DMS79 (cell line): ENCODE measurements at regions not wholly inside any gene's neighbourhood (a gene's known extent, or its start where the extent isn't known, plus 50 kb on each side); places are given as distances from the start of the nearest gene placed in this dataset.
"Not testable (repeated sequence)": the region's sequence is repeated elsewhere in the genome, so short reads cannot be mapped to it uniquely, and the experiment has no call there.

Experiments used
- DNase-seq: peaks from one replicate; lab custom pipeline; 2025; lab: John Stamatoyannopoulos, UW

DNA sequence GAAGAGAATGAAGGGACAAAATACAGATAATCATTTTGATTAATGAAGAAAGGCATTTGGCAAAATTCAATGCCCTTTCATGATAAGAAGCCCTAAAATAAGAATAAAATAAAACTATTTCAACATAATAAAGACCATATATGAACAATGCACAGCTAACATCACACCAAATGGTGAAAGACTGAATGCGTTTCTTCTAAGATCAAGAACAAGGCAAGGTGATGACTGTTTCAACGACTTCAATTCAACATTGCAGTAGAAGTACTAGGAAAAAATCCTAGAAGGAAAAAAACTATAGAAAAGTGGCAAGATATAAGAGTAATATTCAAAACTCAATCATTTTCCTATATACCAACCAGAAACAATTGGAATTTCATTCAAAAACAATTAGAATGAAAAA lies 280.1 kb upstream of the GRM7 start:
- DNase-seq = no peak

DNA sequence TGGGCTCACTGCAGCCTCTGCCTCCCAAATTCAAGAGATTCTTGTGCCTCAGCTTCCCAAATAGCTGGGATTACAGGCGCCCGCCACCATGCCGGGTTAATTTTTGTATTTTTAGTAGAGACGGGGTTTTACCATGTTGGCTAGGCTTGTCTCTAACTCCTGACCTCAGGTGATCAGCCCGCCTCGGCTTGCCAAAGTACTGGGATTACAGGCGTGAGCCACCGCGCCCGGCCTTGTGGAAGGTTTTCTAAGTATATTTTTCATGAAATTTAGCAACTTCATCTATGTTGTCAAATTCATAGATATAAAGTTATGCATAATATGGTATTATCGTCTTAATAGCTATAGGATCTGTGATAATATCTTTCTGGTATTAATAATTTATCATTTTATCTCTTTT lies 275.6 kb upstream of the GRM7 start:
- DNase-seq = no peak

GRCh38 chr3:6600237-6600636 lies 260.7 kb upstream of the GRM7 start:
- no peak for DNase-seq

DNA sequence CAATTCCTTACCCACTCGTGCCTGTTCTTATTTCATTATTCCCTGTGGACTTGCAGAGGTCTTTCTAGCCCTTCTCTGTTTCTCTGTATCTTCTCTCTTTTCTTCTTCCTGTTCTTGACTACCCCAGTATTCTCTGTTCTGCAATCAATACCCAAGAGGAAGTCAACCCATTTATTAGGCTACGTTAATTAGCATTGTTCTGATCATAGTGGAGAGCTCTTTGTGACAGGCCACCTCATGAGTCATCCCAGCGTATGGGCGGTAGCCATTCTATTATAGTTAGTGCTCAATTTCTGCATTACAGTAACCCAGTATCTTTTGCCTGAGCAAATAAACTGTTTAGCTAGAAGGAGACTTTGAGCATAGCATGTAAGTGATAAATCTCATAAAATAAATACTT lies 259.5 kb upstream of the GRM7 start:
- no peak for DNase-seq

DNA sequence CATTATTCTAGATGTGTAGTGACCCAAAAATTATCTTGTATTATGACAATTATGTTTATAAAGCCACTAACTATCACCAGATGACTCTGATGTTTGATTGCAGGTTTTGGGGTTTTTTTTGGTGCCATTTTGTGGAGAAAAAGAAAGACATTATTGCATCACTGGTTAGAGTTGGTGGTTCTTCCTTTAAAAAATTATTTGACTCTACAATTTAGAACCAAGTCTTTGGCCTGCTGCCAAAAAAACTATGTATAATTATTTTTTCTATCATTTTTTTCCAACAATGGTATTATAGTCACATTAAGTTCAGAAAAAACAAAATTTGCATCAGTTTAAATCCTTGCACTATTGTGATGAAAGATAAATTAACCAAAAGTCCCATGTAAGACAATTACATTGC lies 258.6 kb upstream of the GRM7 start:
- no peak for DNase-seq

DNA sequence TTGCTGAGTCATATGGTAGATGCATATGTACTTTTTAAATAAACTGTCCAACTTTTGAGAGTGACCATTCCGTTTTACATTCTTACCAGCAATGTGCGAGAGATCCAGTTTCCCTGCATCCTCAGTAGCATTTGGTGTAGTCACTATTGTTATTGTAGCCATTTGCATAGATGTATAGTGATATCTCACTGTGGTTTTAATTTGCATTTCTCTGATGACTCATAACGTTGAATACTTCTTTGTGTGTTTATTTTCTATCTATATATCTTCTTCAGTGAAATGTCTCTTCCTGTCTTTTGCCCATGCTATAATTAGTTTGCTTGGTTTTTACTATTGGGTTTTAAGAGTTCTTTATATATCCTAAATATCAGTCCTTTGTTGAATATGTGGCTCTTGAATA lies 255.7 kb upstream of the GRM7 start:
- DNase-seq = no peak

DNA sequence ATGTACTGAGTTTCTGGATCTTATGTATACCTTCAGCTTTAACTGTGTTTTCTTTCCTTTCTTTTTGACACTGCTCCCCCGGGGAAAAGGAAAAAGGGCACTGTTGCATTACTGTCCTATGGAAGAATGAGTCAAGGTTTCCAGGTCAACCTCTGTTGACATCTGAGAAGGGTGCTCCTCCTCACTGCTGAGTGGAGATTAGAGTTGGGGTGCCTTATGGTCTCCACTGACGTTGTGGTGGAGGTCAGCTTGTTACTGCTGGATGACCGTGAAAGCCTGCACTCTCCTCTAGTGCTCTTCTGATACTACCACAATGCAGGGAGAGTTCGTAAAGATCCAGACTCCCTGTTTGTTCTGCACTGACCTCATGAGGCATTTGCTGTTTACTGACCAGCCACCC lies 252.1 kb upstream of the GRM7 start:
- DNase-seq = no peak

- DNase-seq = no peak
These were observed 248.8 kb upstream of the GRM7 start for GRCh38 chr3:6612034-6612616.

DNA sequence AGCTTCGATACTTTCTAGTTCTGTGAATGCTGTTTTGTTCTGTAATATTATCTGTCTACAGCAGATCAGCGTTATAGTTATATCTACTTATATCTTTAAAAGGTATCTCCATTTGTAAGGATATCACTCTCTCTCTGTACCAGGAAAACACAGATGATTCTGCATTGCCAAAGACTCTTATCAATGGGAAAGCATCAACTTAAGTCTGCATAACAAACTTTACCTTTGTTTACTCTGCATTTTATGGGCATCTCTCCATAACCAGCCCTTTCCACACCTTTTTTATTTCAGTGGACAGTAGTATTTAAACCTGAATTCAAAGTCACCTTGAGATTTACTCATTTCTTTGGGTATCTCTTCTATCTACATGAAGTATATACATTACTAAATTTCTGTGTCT lies 238.7 kb upstream of the GRM7 start:
- DNase-seq = no peak

DNA sequence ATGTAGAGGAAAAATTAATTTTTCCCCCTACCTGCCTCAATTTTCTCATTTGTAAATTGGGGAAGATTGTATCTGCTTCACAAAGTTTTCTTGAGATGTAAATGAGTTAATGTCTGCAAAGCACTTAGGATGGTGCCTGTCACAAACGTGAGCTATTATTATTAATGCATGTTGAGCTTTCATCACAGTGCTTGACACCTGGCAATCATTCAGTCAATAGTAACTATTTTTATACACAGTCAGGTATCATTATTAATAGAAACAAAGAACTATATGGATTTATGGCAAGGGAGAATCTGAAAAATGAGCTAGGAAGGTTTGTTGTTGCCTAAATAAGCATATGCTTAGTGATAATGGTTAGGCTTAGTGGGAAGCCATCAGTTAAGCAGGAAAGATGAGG lies 238.2 kb upstream of the GRM7 start:
- DNase-seq = no peak

DNA sequence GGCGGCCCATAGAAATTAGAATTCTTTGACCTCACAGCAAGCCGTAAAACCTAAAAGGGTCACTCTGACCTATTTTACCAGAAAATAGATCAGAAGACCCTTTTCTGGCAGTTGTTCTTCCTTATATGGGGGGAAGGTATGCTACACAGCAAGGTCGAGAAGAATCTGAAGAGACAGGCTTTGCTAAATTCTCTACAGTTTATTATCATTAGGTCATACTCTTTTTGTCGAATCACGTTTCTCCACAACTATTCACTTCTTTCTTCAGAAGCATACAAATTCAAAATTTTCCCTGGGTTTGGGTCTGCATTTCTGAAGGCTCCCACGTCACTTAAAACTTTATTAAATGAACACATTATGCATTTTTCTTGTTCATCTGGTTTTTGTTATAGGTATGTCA lies 229.5 kb upstream of the GRM7 start:
- no peak for DNase-seq

DNA sequence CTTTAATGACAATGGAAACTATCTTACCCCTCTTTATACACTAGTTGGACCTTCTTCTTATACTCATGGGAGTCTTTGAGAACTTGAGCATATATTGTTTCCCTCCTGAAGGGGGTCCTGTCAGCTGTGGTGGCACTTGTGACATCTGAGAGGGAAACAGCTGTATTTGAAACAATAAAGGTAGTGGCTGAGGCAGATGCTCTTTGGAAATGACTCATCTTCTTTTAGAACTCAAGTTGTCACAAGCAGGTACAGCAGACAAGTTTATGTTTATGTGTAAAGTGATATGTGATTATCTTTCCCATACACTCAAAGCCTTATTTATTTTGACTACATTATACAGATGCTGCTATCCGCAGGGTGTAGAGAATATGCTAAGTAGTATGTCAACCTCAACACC lies 220.0 kb upstream of the GRM7 start:
- DNase-seq = no peak

DNA sequence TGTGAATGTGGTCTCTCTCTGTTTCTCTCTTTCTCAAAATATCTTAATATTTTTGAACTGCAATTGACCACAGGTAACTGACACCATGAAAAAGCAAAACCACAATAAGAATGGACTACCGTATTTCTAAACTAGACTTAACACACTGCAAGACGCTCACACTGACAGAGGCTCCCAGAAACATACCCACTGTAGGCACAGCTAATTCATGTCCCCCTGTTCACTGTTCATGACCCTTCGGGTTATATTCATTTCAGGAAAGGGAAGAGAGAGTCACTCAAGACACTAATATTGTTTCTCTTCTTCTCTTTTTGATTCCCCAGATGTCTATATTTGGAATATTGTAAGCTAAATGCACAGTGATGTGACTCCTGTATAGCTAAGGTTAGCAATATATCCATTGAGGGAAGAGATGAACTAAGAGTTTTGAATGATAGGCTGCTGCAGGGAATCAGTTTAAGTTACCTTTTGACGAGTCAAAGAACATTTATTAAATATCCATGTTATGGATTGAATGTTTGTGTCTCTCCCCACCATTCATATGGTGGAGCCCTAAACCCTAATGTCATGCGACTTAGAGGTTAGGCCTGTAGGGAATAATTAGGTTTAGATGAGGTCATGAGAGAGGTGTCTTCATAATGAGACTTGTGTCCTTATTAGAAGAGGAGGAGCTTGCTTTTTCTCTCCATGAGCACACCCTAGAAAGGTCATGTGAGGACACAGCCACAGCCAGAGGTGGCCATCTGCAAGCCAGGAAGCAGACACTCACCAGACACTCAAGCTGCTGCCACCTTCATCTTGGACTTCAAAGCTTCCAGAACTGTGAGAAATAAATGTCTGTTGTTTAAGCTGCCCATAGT lies 216.6 kb upstream of the GRM7 start:
- DNase-seq = no peak

DNA sequence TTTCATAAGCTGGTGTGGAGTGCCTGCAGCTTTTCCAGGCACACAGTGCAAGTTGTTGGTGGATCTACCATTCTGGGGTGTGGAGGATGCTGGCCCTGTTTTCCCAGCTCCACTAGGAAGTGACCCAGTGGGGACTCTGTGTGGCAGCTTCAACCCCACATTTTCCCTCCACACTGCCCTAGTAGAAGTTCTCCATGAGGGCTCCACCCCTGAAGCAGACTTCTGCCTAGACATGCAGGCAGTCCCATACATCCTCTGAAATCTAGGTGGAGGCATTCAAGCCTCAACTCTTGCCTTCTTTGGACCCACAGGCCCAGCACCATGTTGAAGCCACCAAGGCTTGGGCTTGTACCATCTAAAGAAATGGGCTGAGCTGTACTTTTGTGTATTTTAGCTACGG lies 206.2 kb upstream of the GRM7 start:
- no peak for DNase-seq

DNA sequence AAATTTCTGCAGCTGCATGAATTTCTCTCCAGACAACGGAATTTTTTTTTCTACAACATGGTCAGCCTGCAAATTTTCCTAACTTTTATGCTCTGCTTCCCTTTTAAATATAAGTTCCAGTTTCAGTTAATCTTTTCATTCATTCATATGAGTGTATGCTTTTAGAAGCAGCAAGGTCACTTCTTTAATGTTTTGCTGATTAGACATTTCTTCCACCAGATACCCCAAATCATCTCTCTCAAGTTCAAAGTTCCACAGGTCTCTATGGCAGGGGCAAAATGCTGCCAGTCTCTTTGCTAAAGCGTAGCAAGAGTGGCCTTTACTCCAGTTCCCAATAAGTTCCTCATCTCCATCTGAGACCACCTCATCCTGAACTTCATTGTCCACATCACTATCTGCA lies 205.6 kb upstream of the GRM7 start:
- DNase-seq = no peak

DNA sequence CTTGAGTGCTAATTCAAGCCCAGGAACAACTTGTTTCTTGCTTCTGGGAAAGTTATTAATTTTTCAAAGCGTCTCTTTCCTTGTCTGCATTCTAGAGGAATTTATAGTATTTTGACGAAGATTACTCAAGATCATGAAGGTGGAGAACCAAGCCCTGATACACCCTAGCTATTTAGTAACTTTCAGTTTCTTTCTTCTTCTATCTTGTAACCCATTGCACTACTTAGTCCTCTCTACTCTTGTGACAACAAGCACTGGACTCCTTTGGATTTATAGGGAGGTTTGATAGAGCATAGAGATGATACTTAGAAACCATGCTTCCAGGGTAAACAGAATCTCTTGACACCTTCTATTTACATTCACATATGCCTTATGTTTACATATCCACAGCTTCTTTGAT lies 203.3 kb upstream of the GRM7 start:
- no peak for DNase-seq

- DNase-seq = no peak
These were observed 193.6 kb upstream of the GRM7 start for GRCh38 chr3:6667354-6667753.

GRCh38 chr3:6671363-6671762 lies 189.6 kb upstream of the GRM7 start:
- DNase-seq = no peak

- no peak for DNase-seq
These were observed 181.4 kb upstream of the GRM7 start for GRCh38 chr3:6679510-6679909.

DNA sequence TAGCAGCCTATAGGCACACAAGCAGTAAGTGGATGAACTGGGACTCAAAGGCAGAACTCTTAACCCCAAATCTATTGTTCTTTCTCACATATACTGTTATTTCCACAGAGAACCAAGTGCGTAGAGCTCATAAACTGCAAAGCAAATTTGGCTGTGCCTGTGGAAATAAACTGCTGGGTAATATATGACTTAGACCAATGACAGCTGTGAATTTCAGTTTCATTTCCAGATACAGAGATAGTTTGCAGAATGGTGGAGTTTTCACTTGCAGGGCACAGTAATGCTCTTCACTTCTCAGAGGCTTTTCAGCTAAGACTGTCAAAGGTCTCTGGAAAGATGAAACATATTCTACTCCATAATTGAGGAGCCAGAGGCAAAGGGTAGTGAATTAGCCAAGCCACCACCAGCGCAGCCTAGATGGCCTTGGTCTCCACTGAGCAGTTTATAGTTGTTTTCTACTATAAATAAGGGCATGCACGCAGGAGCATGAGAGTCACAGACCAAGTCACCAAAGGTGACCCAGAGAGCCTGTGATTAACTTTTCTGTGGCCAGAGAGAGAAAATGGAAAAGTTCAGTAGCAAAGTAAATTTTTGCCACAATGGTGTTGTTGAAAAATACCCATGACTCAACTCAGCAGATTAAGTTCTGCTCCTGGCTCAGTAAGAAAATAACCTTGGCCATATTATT lies 180.7 kb upstream of the GRM7 start:
- DNase-seq = no peak

GRCh38 chr3:6697285-6697684 lies 163.6 kb upstream of the GRM7 start:
- no peak for DNase-seq

DNA sequence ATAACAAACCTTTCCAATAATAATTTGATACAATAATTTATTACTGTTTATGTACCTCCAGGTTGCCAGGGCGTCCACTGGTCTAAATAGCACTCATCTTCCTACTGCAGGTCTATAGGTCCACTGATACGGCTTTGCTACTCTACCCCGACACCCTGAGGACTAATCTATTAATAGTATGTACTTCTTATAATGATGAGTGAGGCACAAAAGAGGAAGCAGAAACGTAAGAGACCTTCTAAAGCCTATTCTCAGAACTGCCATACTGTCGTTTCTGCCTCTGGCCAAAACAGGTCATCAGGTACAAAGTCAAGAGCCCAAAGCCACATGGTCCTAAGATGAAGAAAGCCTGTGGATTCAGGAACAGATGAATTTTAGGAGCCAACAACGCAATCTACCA lies 163.2 kb upstream of the GRM7 start:
- DNase-seq = no peak

DNA sequence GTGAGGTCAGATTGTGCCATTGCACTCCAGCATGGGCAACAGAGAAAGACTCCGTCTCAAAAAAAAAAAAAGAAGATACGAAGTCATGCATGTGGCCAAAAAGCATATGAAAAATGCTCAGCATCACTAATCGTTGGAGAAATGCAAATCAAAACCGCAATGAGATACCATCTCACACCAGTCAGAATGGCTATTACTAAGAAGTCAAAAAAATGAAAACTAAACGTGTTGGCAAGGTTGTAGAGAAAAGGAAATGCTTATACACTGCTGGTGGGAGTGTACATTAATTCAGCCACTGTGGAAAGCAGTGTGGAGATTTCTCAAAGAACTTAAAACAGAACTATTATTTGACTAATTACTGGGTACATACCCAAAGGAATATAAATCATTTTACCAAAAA lies 156.1 kb upstream of the GRM7 start:
- not testable (repeated sequence) for DNase-seq
